H1 (cell line): ENCODE measurements at regions not wholly inside any gene's neighbourhood (a gene's known extent, or its start where the extent isn't known, plus 50 kb on each side); places are given as distances from the start of the nearest gene placed in this dataset.
A peak's percentile ranks its signal among the peaks of the same experiment; 100 is the strongest.

Source experiments
- USF2 ChIP-seq: IDR thresholded peaks from 2 replicates; pipeline ENCODE4 v1.6.1; 2011; ENCODE audit warnings: low read length, improper control_type of control experiment
- YY1 ChIP-seq: IDR thresholded peaks from 2 replicates; pipeline ENCODE4 v1.6.1; 2011; ENCODE audit warnings: low read depth, mild to moderate bottlenecking, low read length
- TF ChIP-seq, protein P1 (sequence below), 3 experiments: IDR thresholded peaks; 1 replicate in 2 of 3; 2 replicates in 1 of 3; pipeline versions ENCODE4 v1.5.1 to v1.6.1; 2011; ENCODE audit warnings: low read length in 3 of 3, mild to moderate bottlenecking in 3 of 3, inconsistent platforms in 2 of 3, low read depth in 1 of 3, moderate library complexity in 1 of 3; ENCODE audit not compliant: insufficient read depth in 1 of 3; ENCODE audit errors: control extremely low read depth in 1 of 3

DNA sequence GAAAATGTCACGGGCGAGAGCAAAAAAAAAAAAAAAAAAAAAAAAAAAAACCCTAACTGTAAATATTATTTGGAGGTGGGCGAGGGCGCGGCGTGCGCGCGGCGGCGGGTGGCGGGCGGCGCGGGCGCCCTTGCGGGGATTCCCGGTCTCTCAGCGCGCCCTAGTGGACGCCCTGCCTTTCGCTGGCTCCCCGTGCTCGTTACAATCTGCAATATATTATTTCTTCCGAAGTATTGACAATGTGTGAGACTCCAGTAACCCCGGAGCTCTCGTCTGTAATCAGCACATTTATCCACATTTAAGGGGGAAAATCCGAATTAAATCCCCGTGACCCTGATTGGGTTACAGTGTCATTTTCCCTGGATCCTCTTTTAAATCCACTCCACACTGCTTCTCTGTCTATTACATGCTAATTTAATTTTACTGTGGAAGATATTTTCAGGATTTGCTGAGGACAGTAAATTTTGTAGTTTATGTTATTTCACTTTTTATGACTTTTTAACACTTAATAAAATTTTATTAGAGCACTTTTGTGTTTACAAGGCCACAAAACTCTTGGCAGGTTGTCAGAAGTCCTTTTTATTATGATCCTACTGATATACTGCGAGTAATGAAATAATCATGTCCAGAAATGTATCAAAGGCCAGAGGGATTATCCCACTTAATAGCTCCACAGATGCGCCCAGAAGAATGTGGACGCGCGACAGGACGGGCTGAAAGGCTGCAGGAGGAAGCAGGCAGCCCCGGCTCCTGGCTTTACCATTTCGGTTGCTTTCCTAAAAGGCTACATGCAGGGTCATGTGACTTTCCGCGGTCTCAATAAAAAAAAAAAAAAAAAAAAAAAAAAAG, 369.1 kb downstream of the MTX2 start (continued):
- TF ChIP-seq, protein P1, sequence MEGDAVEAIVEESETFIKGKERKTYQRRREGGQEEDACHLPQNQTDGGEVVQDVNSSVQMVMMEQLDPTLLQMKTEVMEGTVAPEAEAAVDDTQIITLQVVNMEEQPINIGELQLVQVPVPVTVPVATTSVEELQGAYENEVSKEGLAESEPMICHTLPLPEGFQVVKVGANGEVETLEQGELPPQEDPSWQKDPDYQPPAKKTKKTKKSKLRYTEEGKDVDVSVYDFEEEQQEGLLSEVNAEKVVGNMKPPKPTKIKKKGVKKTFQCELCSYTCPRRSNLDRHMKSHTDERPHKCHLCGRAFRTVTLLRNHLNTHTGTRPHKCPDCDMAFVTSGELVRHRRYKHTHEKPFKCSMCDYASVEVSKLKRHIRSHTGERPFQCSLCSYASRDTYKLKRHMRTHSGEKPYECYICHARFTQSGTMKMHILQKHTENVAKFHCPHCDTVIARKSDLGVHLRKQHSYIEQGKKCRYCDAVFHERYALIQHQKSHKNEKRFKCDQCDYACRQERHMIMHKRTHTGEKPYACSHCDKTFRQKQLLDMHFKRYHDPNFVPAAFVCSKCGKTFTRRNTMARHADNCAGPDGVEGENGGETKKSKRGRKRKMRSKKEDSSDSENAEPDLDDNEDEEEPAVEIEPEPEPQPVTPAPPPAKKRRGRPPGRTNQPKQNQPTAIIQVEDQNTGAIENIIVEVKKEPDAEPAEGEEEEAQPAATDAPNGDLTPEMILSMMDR (IDR thresholded peaks at IDR 0.05; ENCODE audit: control extremely low read depth in 1 of 3, insufficient read depth in 1 of 3, low read depth in 1 of 3, low read length in 3 of 3) = peak; percentile 56 to 79 (median 78)
- TF ChIP-seq YY1 = no peak
- TF ChIP-seq USF2 = 0 out of 2 replicates have a peak, but pooled peaks have one; percentile 20
